HL-60/S4 treated with retinoic acid at 250 ng/mL for 4 days and 3 days (cell line): ENCODE measurements at regions not wholly inside any gene's neighbourhood (a gene's known extent, or its start where the extent isn't known, plus 50 kb on each side); places are given as distances from the start of the nearest gene placed in this dataset.

Experiments
- in situ Hi-C: fragments of 300-500 bp; cut with MboI; formaldehyde crosslinking; loops from 2 replicates; pipeline ENCODE4 v1.7.0; 2022; ENCODE audit warnings: low sequenced_read_pairs

DNA sequence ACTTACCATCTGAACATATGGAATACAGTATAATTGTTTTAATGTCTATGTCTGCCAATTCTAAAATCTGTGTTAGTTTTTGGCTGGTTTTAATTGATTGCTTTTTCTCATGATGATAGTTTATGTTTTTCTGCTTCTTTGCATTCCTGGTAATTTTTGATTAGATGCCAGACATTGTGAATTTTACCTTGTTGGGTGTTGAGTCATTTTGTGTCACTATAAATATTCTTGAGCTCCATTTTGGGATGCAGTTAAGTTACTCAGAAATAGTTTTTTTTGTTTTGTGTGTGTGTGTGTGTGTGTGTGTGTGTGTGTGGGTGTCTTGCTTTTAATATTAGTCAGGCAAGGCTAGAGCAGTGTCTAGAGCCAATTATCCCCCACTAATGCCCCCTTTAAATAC, 818.8 kb upstream of the NR2F2 start:
- in situ Hi-C loops, result no loop called here

- in situ Hi-C loops, result no loop called here
These were observed 817.6 kb upstream of the NR2F2 start for GRCh38 chr15:95512906-95513305.

DNA sequence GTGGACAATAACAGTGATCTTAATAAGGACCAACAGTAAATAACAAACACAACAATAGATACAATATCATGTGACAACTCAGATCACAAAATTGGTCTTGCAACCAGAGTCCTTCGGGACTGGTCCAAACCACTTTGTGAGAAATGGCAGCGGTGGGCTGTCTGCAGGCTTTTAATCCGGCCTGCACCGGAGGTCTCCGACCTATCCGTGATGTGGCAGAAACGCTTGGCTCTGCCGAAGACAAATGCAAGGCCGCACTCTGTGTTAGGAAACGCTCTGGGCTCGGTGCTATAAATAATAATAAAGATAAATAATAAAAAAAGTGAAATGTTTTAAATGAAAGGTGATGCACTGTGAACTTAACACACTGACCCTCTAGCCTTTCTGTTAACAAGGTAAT, 810.6 kb upstream of the NR2F2 start:
- in situ Hi-C loops, result no loop called here

- in situ Hi-C loops, result no loop called here
These were observed 810.0 kb upstream of the NR2F2 start for GRCh38 chr15:95520511-95520910.

DNA sequence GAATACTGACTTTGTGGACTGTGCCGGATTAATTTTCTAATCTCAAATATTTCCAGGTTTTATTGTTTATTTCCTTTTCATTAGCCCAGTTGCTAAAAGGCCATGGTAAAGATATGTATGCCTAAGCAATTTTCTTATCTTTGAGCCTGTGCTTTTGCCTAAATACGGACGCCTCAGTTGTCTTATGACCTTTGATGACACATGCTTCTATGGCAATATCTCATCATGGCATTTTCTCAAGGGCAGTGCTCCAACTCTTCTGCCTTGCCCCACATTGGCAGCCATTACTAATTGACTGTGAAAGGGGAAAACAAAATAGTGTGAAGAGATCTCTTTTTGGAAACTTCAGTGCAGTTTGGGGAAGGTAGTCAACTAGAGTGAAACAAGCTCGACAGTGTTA, 809.6 kb upstream of the NR2F2 start:
- in situ Hi-C loops, result no loop called here

DNA sequence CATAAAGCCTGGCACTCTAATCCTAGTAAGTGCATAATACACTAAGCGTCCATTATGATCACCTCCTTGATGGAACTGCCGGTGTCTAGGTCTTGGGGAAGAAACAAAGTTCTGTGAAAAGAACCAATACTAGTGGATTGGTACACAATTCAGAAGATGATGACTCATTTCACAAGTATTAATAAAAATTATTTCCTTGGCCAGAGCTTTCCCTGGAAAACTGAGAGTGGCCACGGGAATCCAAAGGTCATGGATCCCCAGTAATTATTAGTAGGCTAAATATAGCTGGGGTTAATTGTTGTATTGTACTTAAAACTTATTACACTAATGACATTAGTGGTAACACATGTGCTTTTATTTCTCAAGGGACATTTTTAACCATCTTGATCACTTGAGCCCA, 808.0 kb upstream of the NR2F2 start:
- in situ Hi-C loops, result no loop called here

- in situ Hi-C loops, result no loop called here
These were observed 801.6 kb upstream of the NR2F2 start for GRCh38 chr15:95528920-95529319.

GRCh38 chr15:95536638-95537037, 793.9 kb upstream of the NR2F2 start:
- in situ Hi-C loops, result no loop called here

GRCh38 chr15:95538693-95539092, 791.8 kb upstream of the NR2F2 start:
- in situ Hi-C loops, result no loop called here

DNA sequence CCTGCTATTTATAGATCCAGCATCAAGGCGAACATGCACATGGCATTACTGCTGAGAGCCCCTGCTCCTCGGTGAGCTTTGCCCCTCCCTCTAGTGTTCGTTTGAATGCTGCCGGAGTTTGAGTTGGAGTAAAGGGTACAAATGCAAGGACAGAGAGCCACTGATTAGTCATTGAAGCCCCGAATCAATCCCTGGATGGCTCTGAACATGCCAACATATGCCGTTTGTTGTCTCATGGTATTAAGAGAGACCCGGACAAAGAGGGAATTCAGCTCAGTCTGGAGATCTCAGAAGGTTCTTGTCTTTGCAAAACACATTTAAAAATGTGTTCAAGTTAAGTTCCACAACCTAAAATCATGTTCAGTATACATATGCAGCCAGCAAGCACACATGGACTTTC, 789.2 kb upstream of the NR2F2 start:
- in situ Hi-C loops, result no loop called here

DNA sequence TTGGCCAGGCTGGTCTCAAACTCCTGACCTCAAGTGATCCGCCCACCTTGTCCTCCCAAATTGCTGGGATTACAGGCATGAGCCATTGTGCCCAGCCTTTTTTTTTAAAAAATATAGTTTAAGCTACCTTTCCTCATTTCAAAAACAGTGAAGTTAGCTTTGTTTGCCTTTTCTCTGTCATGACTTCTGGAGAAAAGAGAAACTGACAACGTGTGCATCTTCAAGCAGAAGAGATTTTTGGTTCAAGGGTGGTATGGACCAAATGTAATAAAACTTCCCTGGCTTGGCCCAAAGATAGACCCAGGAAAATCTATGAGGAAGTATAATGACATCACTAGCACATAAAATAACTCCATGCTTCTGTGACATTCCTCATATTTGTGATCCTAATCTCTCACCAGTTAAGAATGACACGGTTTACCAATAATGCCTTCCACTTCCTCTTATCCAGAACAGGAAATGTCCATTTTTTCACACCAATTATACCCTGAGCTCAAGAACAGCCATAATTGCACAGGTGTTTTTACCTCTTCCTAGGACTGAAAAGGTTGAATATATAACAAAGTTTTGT, 781.2 kb upstream of the NR2F2 start:
- in situ Hi-C loops, result no loop called here

- in situ Hi-C loops, result no loop called here
These were observed 779.8 kb upstream of the NR2F2 start for GRCh38 chr15:95550702-95551101.

GRCh38 chr15:95556225-95556624, 774.3 kb upstream of the NR2F2 start:
- in situ Hi-C loops, result no loop called here

- in situ Hi-C loops, result no loop called here
These were observed 773.7 kb upstream of the NR2F2 start for GRCh38 chr15:95556866-95557225.

GRCh38 chr15:95557226-95558046, 773.1 kb upstream of the NR2F2 start:
- in situ Hi-C loops, result no loop called here

GRCh38 chr15:95558131-95558530, 772.4 kb upstream of the NR2F2 start:
- in situ Hi-C loops, result no loop called here

- in situ Hi-C loops, result no loop called here
These were observed 771.6 kb upstream of the NR2F2 start for GRCh38 chr15:95558916-95559315.

DNA sequence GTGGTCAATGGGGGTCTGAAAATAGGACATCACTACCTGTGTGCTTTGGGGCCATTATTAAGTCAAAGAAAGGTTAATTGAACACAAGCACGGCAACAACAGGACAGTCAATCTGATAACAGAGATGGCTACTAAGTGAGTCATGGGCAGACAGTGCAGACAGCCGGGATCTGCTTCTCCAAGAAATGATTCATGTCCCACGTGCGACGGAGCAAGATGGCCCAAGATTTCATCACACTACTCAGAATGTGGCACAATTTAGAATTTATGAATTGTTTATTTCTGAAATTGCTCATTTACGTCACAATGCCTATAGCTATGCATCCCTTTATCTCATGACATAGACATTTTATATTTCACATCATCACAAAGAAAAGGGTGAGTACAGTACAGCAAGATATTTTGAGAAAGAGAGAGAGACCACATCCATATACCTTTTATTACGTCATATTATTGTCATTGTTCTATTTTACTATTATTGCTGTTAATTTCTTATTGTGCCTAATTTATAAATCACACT, 770.6 kb upstream of the NR2F2 start:
- in situ Hi-C loops, result no loop called here

GRCh38 chr15:95561463-95561862, 769.0 kb upstream of the NR2F2 start:
- in situ Hi-C loops, result no loop called here

GRCh38 chr15:95563634-95564033, 766.9 kb upstream of the NR2F2 start:
- in situ Hi-C loops, result no loop called here

DNA sequence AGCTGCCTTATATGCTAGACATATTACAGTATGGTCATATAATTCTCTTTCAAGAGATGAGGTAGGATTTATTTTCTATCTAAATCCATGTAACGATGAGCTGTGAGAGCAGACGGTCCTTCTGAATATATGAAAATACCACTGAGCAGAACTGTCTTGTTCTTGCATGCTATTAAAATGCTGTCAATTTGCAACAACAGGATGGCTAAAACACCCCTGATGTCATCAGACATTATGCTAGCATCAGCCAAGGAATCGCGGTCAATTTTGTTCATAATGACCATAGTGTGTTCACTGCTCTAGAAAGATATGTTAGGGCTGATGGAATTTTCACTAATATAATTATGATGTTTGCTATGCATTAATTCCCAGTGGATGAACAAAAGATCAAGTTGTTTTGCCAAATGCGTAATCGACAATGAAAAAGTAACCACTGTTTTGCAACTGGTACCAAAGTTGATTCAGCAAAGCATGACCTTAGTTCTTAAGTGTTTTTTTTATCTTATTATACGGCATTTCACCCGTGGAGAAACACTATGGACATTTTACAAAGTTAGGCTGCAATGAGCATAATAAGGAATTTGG, 765.4 kb upstream of the NR2F2 start:
- in situ Hi-C loops, result no loop called here

GRCh38 chr15:95565690-95566089, 764.8 kb upstream of the NR2F2 start:
- in situ Hi-C loops, result no loop called here
